Activated naive CD4-positive, alpha-beta T cell treated with anti-CD3 and anti-CD28 coated beads, Interleukin-2, amount 50 U/mL, for 72 hours (primary cell): ENCODE measurements at regions not wholly inside any gene's neighbourhood (a gene's known extent, or its start where the extent isn't known, plus 50 kb on each side); places are given as distances from the start of the nearest gene placed in this dataset.
A peak's percentile ranks its signal among the peaks of the same experiment; 100 is the strongest.

Experiments
- ATAC-seq, 2 donors: fragments of 150-1000 bp; cut with Tn5 transposase; 2 replicates each; pipeline ENCODE4 v1.10.0; 2021; ENCODE audit warnings: mild to moderate bottlenecking in 2 of 2, moderate library complexity in 2 of 2
- DNase-seq, 2 donors: peaks; one replicate each; pipeline ENCODE4 v3.0.0; 2021 to 2022; ENCODE audit warnings: low spot score in 2 of 2
- H3K27ac Mint-ChIP-seq, 2 donors: one replicate each; pipeline ENCODE4 v1.8.0; 2022; ENCODE audit warnings: mild to moderate bottlenecking in 2 of 2, mixed read lengths in 2 of 2
- H3K36me3 Mint-ChIP-seq, 2 donors: one replicate each; pipeline ENCODE4 v1.8.0; 2022; ENCODE audit warnings: mixed read lengths in 2 of 2
- H3K9me3 Mint-ChIP-seq, 2 donors: one replicate each; pipeline ENCODE4 v1.8.0; 2022; ENCODE audit warnings: mixed read lengths in 2 of 2

DNA sequence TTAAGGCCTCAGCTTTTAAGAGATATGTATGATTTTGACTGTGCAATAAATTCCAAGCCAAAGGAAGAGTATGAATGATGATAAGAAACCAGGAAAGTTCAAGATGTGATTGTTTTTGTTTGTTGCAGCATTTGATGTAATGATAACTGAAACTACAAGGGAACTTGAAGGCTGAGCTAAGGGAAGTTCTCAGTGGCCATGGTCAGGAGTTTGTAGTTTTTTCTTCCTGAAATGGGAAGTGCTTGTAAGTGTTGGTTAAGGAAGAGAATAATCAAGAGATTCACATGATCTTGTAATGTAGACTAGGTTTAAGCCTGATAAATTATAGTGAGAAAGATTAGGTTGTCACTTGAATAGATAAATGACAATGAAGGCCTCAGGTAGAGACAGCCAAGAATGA lies 53.4 kb downstream of the PTCHD4 start:
- ATAC-seq (no peak), DNase-seq (no peak)
- Mint-ChIP-seq H3K27ac (no peak overlapping the region), H3K36me3 (no peaks in the 10 kb centered on the region), H3K9me3 (peaks cover 5 to 12% of the 10 kb centered on the region in 2 donors)

- ATAC-seq (no peak), DNase-seq (no peak)
- H3K36me3 Mint-ChIP-seq, result no peaks in the 10 kb centered on the region
- peaks cover 0 to 5% of the 10 kb centered on the region in 2 donors for H3K9me3 Mint-ChIP-seq
- H3K27ac Mint-ChIP-seq, result no peak overlapping the region
These were observed 62.4 kb downstream of the PTCHD4 start for GRCh38 chr6:48048451-48049146.

GRCh38 chr6:48041894-48042293 lies 69.1 kb downstream of the PTCHD4 start:
- DNase-seq (no peak), ATAC-seq (no peak)
- no peak overlapping the region for H3K27ac Mint-ChIP-seq
- no peaks in the 10 kb centered on the region for H3K36me3 Mint-ChIP-seq
- peaks cover 0 to 3% of the 10 kb centered on the region in 2 donors for H3K9me3 Mint-ChIP-seq

DNA sequence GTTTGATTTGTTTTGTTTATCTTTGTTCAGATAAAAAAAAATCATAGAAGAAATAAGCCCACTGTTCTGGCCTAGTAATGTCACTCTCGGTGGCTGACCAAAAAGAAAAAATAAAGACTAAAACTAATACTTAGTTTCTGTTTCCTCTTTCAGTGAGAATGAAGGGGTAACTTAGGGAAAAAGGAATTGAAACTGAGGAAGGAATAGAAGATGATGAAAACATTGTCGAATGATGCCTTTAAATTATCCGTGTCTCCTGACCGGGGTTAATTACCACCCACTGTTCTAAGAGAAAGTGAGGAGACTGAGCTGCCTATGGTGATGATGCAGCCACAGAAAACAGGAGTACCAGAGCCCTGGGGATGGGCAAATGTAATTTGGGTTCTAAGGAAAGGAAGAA lies 73.1 kb downstream of the PTCHD4 start:
- H3K36me3 Mint-ChIP-seq, result no peaks in the 10 kb centered on the region
- ATAC-seq, result no peak
- H3K9me3 Mint-ChIP-seq, result peaks cover 0 to 6% of the 10 kb centered on the region in 2 donors
- no peak for DNase-seq
- H3K27ac Mint-ChIP-seq, result no peak overlapping the region

DNA sequence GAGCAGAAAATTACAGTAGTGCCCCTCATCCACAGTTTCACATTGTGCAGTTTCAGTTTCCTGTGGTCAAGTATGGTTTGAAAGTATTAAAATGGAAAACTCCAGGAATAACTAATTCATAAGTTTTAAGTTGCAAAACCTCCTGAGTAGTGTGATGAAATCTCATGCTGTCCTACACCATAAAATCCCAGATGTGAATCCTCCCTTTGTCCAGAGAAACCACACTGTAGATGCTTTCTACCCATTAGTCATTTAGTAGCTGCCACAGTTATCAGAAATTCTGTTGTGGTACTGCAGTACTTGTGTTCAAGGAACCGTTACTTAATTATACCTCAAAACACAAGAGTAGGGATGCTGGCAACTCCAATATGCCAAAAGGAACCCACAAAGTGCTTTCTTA lies 74.7 kb downstream of the PTCHD4 start:
- DNase-seq (no peak), ATAC-seq (no peak)
- Mint-ChIP-seq H3K36me3 (no peaks in the 10 kb centered on the region), H3K9me3 (peaks cover 0 to 7% of the 10 kb centered on the region in 2 donors), H3K27ac (no peak overlapping the region)

DNA sequence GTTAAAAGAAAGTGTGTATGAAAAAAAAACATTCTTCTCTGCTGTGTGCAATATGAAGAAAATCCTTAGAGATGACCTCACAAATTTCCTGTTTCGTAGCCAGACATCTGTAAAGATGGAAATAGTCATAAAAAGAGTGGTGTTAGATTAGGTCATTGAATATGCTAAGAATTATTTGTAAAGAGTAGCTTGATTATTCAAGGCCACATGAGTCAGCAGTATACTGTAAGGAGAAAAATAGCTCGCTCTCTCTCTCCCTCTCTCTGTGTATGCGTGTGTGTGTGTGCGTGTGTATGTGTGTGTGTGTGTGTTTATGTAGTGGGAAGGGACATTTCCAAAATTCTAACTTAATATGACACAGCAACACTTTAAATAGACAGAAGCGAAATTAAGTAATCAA lies 78.8 kb downstream of the PTCHD4 start:
- no peak for DNase-seq
- no peak for ATAC-seq
- H3K27ac Mint-ChIP-seq, result no peak overlapping the region
- H3K36me3 Mint-ChIP-seq, result no peaks in the 10 kb centered on the region
- H3K9me3 Mint-ChIP-seq, result peaks cover 0 to 7% of the 10 kb centered on the region in 2 donors

GRCh38 chr6:48031711-48032110 lies 79.3 kb downstream of the PTCHD4 start:
- peaks cover 0 to 7% of the 10 kb centered on the region in 2 donors for H3K9me3 Mint-ChIP-seq

DNA sequence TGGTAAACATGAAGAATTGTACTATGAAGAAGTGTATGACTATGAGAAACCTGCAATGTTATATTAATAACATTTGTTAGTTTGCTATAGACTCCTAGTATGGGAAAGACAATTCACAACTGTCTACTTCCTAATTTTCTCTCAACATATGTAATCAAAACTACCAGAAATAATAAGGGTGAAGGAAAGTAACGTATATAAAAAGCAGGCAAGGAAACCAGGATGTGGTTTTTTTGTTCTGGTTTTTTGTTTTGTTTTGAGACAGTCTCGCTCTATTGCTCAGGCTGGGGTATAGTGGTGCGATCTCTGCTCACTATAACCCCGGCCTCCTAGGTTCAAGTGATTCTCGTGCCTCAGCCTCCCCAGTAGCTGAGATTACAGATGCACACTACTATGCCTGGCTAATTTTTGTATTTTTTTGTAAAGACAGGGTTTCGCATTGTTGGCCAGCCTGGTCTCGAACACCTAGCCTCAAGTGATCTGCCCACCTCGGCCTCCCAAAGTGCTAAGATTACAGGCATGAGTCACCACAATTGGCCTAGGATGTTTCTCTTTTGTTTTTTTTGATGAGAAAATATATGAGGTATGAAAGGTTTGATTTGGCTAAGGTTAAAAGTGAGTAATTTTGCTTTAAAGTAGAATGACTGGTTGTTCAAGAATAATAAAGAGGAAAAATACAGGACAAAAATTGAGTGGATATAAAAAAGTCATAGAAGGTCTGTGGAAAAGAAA lies 83.1 kb downstream of the PTCHD4 start:
- Mint-ChIP-seq H3K27ac (no peak overlapping the region), H3K9me3 (peaks cover 0 to 4% of the 10 kb centered on the region in 2 donors), H3K36me3 (no peaks in the 10 kb centered on the region)
- DNase-seq (no peak), ATAC-seq (peak in 1 of 2 donors; percentile 79)

More at GRCh38 chr6:48031711-48032110, 79.3 kb downstream of the PTCHD4 start:
- H3K27ac Mint-ChIP-seq, result no peak overlapping the region
- DNase-seq (no peak), ATAC-seq (no peak)
- no peaks in the 10 kb centered on the region for H3K36me3 Mint-ChIP-seq

DNA sequence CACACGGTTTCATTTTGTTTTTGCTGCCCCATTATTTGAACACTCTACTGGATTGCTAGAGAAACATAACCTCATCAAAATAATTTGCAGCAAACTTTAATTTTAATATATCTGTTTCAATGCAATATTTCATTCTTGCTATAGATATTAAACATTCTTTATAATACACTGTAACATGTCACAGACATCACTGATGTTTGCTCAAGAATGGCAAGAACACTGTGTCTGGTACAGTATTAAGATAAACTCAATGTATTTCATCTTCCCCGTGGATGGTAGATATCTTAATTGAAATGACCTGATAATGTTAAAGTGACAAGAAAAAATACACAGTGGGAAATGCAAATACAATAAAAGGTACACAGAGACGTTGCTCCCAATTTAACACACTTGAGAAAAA lies 86.0 kb downstream of the PTCHD4 start:
- ATAC-seq, result no peak
- no peak overlapping the region for H3K27ac Mint-ChIP-seq
- no peaks in the 10 kb centered on the region for H3K36me3 Mint-ChIP-seq

DNA sequence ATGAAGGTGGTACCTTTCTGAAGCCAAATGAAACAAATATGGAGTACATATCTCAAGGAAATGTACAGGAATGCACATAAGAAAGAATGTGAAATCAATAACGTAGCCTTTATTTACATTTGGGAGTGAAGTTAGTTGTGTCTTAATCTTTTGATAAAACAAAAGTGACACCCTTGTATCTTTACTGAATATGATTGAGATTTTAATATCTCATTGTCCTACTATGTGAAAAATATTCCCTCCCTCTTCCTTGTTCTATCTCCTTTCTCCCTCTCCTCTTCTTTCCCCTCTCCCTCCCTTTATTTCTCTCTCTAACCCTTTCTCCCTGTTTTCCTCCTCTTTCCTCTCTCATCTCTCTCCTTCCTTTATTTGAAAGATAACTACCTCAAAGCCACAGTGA lies 89.1 kb downstream of the PTCHD4 start:
- H3K36me3 Mint-ChIP-seq, result no peaks in the 10 kb centered on the region
- no peak overlapping the region for H3K27ac Mint-ChIP-seq
- peaks cover 0 to 6% of the 10 kb centered on the region in 2 donors for H3K9me3 Mint-ChIP-seq
- ATAC-seq, result no peak
- DNase-seq, result no peak

More for the DNA sequence above, 86.0 kb downstream of the PTCHD4 start:
- DNase-seq, result no peak
- H3K9me3 Mint-ChIP-seq, result no peaks in the 10 kb centered on the region

DNA sequence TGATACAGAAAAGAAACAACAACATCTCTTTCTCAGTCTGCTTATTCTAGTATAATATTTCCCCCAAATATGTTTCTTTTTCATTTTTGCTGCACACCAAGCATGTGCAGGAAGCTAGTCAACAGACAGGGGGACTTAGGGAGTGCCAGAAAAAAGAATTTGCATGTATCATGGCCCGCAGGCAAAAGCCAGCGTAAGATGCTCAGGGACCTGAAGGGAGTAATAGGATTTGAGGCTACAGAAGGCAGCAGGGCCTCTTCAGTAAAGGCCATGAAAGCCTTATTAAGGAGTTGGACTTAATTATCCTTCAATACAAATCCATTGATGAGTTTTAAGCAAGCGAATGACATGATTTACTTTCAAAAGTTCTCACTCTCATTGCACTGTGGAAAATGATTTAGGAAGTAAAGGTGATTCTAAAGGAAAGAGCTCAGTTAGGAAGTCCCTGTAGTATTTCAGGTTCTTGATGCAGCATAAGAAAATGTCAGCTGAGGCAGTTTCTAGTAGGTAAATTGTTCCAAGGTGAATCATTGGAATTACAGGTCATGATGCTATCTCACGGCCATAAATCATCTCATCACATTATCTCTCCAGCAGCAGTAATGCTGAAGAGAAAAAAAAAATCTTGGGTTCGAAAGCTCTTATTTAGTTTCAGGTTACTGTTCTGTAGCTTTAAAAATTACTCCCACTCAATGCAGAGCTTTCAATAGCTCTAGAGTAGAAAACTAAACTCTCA lies 94.8 kb downstream of the PTCHD4 start:
- H3K9me3 Mint-ChIP-seq, result peaks cover 0 to 6% of the 10 kb centered on the region in 2 donors
- H3K27ac Mint-ChIP-seq, result no peak overlapping the region
- no peaks in the 10 kb centered on the region for H3K36me3 Mint-ChIP-seq
- DNase-seq (no peak), ATAC-seq (no peak)

GRCh38 chr6:47992809-47993208 lies 118.2 kb downstream of the PTCHD4 start:
- DNase-seq (no peak), ATAC-seq (no peak)
- no peak overlapping the region for H3K27ac Mint-ChIP-seq
- H3K9me3 Mint-ChIP-seq, result peaks cover 3 to 10% of the 10 kb centered on the region in 2 donors
- H3K36me3 Mint-ChIP-seq, result no peaks in the 10 kb centered on the region

- ATAC-seq (no peak), DNase-seq (no peak)
- Mint-ChIP-seq H3K36me3 (no peaks in the 10 kb centered on the region), H3K9me3 (peaks cover 0 to under 1% of the 10 kb centered on the region in 2 donors), H3K27ac (no peak overlapping the region)
These were observed 127.5 kb downstream of the PTCHD4 start for GRCh38 chr6:47983491-47983890.

GRCh38 chr6:47977314-47977713 lies 133.7 kb downstream of the PTCHD4 start:
- Mint-ChIP-seq H3K9me3 (no peaks in the 10 kb centered on the region), H3K36me3 (no peaks in the 10 kb centered on the region), H3K27ac (no peak overlapping the region)
- ATAC-seq (no peak), DNase-seq (no peak)

GRCh38 chr6:47974106-47974505 lies 136.9 kb downstream of the PTCHD4 start:
- H3K9me3 Mint-ChIP-seq, result peaks cover 3% of the 10 kb centered on the region in 2 donors
- H3K27ac Mint-ChIP-seq, result no peak overlapping the region
- no peaks in the 10 kb centered on the region for H3K36me3 Mint-ChIP-seq
- no peak for DNase-seq
- no peak for ATAC-seq

DNA sequence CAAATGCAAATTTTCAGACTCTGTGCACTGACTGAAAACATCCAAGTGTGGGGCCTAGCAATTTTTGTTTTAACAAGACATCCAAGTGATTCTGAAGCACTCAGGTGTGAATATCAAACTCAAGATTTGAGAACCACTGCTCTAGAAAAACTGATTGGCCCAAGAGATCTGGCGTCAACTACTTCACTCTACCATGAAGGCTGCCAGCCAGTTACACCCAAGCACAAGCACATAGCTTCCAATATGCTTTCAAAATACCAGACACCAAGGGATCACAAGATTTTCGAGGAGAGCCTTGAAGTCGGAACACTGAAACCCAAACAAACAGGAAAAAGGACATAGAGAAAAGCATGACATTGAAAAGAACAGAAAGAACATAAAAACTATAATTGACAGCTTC lies 140.2 kb downstream of the PTCHD4 start:
- no peak overlapping the region for H3K27ac Mint-ChIP-seq
- no peak for ATAC-seq
- DNase-seq, result no peak
- H3K36me3 Mint-ChIP-seq, result no peaks in the 10 kb centered on the region
- H3K9me3 Mint-ChIP-seq, result peaks cover 3% of the 10 kb centered on the region in 2 donors

DNA sequence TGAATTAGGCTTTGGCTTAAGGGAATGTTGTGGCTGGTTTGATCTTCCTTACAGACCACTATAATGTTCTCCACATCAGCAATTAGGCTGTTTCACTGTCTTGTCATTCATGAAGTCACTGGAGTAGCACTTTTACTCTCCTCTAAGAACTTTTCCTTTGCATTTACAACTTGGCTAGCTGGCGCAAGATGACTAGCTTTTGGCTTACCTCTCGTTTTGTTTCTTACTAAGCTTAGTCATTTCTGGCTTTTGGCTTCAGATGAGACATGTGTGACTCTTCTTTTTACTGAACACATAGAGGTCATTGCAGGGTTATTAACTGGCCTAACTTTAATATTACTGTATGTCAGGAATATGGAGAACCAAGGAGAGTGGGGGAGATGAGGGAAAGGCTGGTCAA lies 143.2 kb downstream of the PTCHD4 start:
- Mint-ChIP-seq H3K9me3 (peaks cover 3% of the 10 kb centered on the region in 2 donors), H3K27ac (no peak overlapping the region), H3K36me3 (no peaks in the 10 kb centered on the region)
- ATAC-seq (peak in 1 of 2 donors; percentile 44), DNase-seq (no peak)
